ENCODE measurements at regions not wholly inside any gene's neighbourhood (a gene's known extent, or its start where the extent isn't known, plus 50 kb on each side); places are given as distances from the start of the nearest gene placed in this dataset.

GRCh38 chr1:79760531-79760930 is 754.0 kb upstream of the ADGRL4 start:
- TF ChIP-seq CTCF (IDR thresholded peaks at IDR 0.05; ENCODE audit: insufficient read depth, low read length, poor library complexity, severe bottlenecking), result no peak
- H3K27me3 ChIP-seq (replicated peaks; ENCODE audit: control insufficient read depth, insufficient read depth, low read length), result no peaks in the 10 kb centered on the region
- H3K36me3 ChIP-seq (ENCODE audit: control insufficient read depth, insufficient read depth, low read length), result no peaks in the 10 kb centered on the region
- no peak for DNase-seq (ENCODE audit: extremely low read depth, insufficient read length)
- no peak overlapping the region for H3K4me3 ChIP-seq (replicated peaks; ENCODE audit: low read depth, low read length)

- Histone ChIP-seq H3K27me3 (replicated peaks; ENCODE audit: control insufficient read depth, insufficient read depth, low read length) (no peaks in the 10 kb centered on the region), H3K36me3 (ENCODE audit: control insufficient read depth, insufficient read depth, low read length) (no peaks in the 10 kb centered on the region), H3K4me3 (replicated peaks; ENCODE audit: low read depth, low read length) (no peak overlapping the region)
- no peak for TF ChIP-seq CTCF (IDR thresholded peaks at IDR 0.05; ENCODE audit: insufficient read depth, low read length, poor library complexity, severe bottlenecking)
- no peak for DNase-seq (ENCODE audit: extremely low read depth, insufficient read length)
Measured at GRCh38 chr1:79749607-79750006, 743.1 kb upstream of the ADGRL4 start.

GRCh38 chr1:79745929-79746328 is 739.4 kb upstream of the ADGRL4 start:
- DNase-seq (ENCODE audit: extremely low read depth, insufficient read length), result no peak
- Histone ChIP-seq H3K36me3 (ENCODE audit: control insufficient read depth, insufficient read depth, low read length) (no peaks in the 10 kb centered on the region), H3K27me3 (replicated peaks; ENCODE audit: control insufficient read depth, insufficient read depth, low read length) (no peaks in the 10 kb centered on the region), H3K4me3 (replicated peaks; ENCODE audit: low read depth, low read length) (no peak overlapping the region)
- TF ChIP-seq CTCF (IDR thresholded peaks at IDR 0.05; ENCODE audit: insufficient read depth, low read length, poor library complexity, severe bottlenecking), result no peak

GRCh38 chr1:79744746-79745145 is 738.2 kb upstream of the ADGRL4 start:
- no peak for TF ChIP-seq CTCF (IDR thresholded peaks at IDR 0.05; ENCODE audit: insufficient read depth, low read length, poor library complexity, severe bottlenecking)
- no peak for DNase-seq (ENCODE audit: extremely low read depth, insufficient read length)
- Histone ChIP-seq H3K36me3 (ENCODE audit: control insufficient read depth, insufficient read depth, low read length) (no peaks in the 10 kb centered on the region), H3K4me3 (replicated peaks; ENCODE audit: low read depth, low read length) (no peak overlapping the region), H3K27me3 (replicated peaks; ENCODE audit: control insufficient read depth, insufficient read depth, low read length) (no peaks in the 10 kb centered on the region)

- DNase-seq (ENCODE audit: extremely low read depth, insufficient read length), result peak; percentile 30
- no peak for TF ChIP-seq CTCF (IDR thresholded peaks at IDR 0.05; ENCODE audit: insufficient read depth, low read length, poor library complexity, severe bottlenecking)
- Histone ChIP-seq H3K27me3 (replicated peaks; ENCODE audit: control insufficient read depth, insufficient read depth, low read length) (no peaks in the 10 kb centered on the region), H3K36me3 (ENCODE audit: control insufficient read depth, insufficient read depth, low read length) (no peaks in the 10 kb centered on the region), H3K4me3 (replicated peaks; ENCODE audit: low read depth, low read length) (no peak overlapping the region)
Measured at GRCh38 chr1:79741720-79742421, 735.3 kb upstream of the ADGRL4 start.

- no peak for DNase-seq (ENCODE audit: extremely low read depth, insufficient read length)
- TF ChIP-seq CTCF (IDR thresholded peaks at IDR 0.05; ENCODE audit: insufficient read depth, low read length, poor library complexity, severe bottlenecking), result no peak
- H3K4me3 ChIP-seq (replicated peaks; ENCODE audit: low read depth, low read length), result no peak overlapping the region
Measured at GRCh38 chr1:79738101-79738500, 731.6 kb upstream of the ADGRL4 start.

More at GRCh38 chr1:79738101-79738500, 731.6 kb upstream of the ADGRL4 start:
- Histone ChIP-seq H3K27me3 (replicated peaks; ENCODE audit: control insufficient read depth, insufficient read depth, low read length) (no peaks in the 10 kb centered on the region), H3K36me3 (ENCODE audit: control insufficient read depth, insufficient read depth, low read length) (no peaks in the 10 kb centered on the region)

Data from GM06990 (cell line).